ENCODE measurements at regions not wholly inside any gene's neighbourhood (a gene's known extent, or its start where the extent isn't known, plus 50 kb on each side); places are given as distances from the start of the nearest gene placed in this dataset.
"Not testable (repeated sequence)": the region's sequence is repeated elsewhere in the genome, so short reads cannot be mapped to it uniquely, and the experiment has no call there.

- peak; percentile 72 for DNase-seq
Measured at GRCh38 chrX:115968436-115969252, 201.9 kb upstream of the AGTR2 start.

GRCh38 chrX:115970718-115971117, 199.8 kb upstream of the AGTR2 start:
- DNase-seq, result no peak

GRCh38 chrX:115972717-115973116, 197.8 kb upstream of the AGTR2 start:
- DNase-seq, result no peak

GRCh38 chrX:115978068-115978467, 192.5 kb upstream of the AGTR2 start:
- DNase-seq, result no peak

- DNase-seq, result not testable (repeated sequence)
Measured at GRCh38 chrX:115983148-115983547, 187.4 kb upstream of the AGTR2 start.

- not testable (repeated sequence) for DNase-seq
Measured at GRCh38 chrX:115987464-115987863, 183.1 kb upstream of the AGTR2 start.

GRCh38 chrX:115988825-115989224, 181.7 kb upstream of the AGTR2 start:
- no peak for DNase-seq

- DNase-seq, result no peak
Measured at GRCh38 chrX:115989686-115990085, 180.9 kb upstream of the AGTR2 start.

GRCh38 chrX:116009346-116009745, 161.2 kb upstream of the AGTR2 start:
- DNase-seq, result no peak

GRCh38 chrX:116009861-116010710, 160.5 kb upstream of the AGTR2 start:
- DNase-seq, result peak; percentile 15

- DNase-seq, result no peak
Measured at GRCh38 chrX:116010939-116011338, 159.6 kb upstream of the AGTR2 start.

GRCh38 chrX:116031331-116031730, 139.2 kb upstream of the AGTR2 start:
- no peak for DNase-seq
